ENCODE measurements at regions not wholly inside any gene's neighbourhood (a gene's known extent, or its start where the extent isn't known, plus 50 kb on each side); places are given as distances from the start of the nearest gene placed in this dataset.

DNA sequence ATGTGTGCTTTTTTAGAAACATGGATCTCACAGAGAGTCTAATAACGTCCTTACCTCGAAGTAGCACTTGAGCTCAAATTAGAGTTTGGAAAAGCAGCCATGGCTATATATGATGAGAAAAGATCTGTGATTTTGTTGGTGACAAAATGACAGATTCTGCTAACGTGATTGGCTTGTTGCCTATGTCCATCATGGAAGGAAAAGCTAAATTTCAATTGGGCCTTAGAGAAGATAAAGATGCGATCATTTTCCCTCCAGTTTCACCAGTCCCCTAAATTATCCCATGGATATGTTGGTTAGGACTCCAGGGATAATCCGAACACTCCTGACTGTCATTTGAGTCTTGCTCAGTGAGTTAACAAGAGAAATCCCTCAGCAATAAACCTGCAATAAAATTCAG, 175.8 kb downstream of the C16orf95 start:
- no peaks in the 10 kb centered on the region for H4K20me1 ChIP-seq (ENCODE audit: insufficient read depth, low read length)
- no peak overlapping the region for H2AFZ ChIP-seq (ENCODE audit: low read depth, low read length)
- H3K4me3 ChIP-seq (ENCODE audit: insufficient read depth, low read depth, low read length): no peak overlapping the region
- no peak overlapping the region for H3K27ac Mint-ChIP-seq (ENCODE audit: unreplicated experiment)
- no peak overlapping the region for H3K27ac ChIP-seq (ENCODE audit: low read depth, low read length)
- H3K27me3 Mint-ChIP-seq (ENCODE audit: low read depth, unreplicated experiment): peaks cover 10% of the 10 kb centered on the region
- no peaks in the 10 kb centered on the region for H3K4me1 Mint-ChIP-seq (ENCODE audit: low read depth, unreplicated experiment)
- H3K27me3 ChIP-seq (ENCODE audit: insufficient read depth, low read length): no peaks in the 10 kb centered on the region
- no peaks in the 10 kb centered on the region for H3K9me3 ChIP-seq (ENCODE audit: insufficient read depth, low read depth, low read length)
- H3K36me3 Mint-ChIP-seq (ENCODE audit: low read depth, unreplicated experiment): peaks cover 3% of the 10 kb centered on the region
- H3K4me2 ChIP-seq (ENCODE audit: low read length): no peak overlapping the region
- no peak for TF ChIP-seq EZH2 (IDR thresholded peaks at IDR 0.05; ENCODE audit: insufficient read depth, low read length)
- TF ChIP-seq, protein P1, sequence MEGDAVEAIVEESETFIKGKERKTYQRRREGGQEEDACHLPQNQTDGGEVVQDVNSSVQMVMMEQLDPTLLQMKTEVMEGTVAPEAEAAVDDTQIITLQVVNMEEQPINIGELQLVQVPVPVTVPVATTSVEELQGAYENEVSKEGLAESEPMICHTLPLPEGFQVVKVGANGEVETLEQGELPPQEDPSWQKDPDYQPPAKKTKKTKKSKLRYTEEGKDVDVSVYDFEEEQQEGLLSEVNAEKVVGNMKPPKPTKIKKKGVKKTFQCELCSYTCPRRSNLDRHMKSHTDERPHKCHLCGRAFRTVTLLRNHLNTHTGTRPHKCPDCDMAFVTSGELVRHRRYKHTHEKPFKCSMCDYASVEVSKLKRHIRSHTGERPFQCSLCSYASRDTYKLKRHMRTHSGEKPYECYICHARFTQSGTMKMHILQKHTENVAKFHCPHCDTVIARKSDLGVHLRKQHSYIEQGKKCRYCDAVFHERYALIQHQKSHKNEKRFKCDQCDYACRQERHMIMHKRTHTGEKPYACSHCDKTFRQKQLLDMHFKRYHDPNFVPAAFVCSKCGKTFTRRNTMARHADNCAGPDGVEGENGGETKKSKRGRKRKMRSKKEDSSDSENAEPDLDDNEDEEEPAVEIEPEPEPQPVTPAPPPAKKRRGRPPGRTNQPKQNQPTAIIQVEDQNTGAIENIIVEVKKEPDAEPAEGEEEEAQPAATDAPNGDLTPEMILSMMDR (IDR thresholded peaks at IDR 0.05; ENCODE audit: insufficient read depth, low read depth, low read length): no peak
- no peak for DNase-seq (ENCODE audit: low read depth)
- H3K9me3 Mint-ChIP-seq (ENCODE audit: unreplicated experiment): peaks cover 21% of the 10 kb centered on the region
- no peak for FAIRE-seq
- no peaks in the 10 kb centered on the region for H3K36me3 ChIP-seq (ENCODE audit: insufficient read depth, low read length)
- H3K79me2 ChIP-seq (ENCODE audit: insufficient read depth, low read length): no peaks in the 10 kb centered on the region
- no peak overlapping the region for H3K4me3 Mint-ChIP-seq (ENCODE audit: unreplicated experiment)
- no peak overlapping the region for H3K9ac ChIP-seq (ENCODE audit: low read length)
- peaks cover 13% of the 10 kb centered on the region for H3K4me1 ChIP-seq (ENCODE audit: insufficient read depth, low read length)

DNA sequence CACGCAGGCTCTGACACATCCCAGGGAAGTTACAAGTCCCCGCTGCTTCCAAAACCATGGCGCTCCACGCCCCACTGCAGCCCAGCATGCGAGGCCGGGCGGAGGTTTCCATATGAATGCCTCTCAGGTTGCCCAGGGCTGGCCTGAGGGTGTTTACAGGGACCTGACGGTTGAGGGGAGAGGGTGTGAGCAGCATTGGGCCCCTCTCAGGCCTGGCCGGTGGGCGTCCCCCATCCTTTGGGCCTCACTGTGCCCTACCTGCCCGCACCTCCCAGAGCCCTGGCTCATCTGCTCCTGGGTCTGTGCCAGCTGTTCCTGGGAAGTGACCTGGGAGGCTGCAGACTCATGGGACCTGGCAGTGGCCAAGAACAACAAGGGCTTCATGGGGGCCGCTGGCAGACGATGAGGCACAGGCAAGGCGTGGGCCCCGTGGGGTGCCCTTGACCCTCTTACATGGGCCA, 173.5 kb downstream of the C16orf95 start:
- no peaks in the 10 kb centered on the region for H3K9me3 ChIP-seq (ENCODE audit: insufficient read depth, low read depth, low read length)
- no peak overlapping the region for H3K27ac ChIP-seq (ENCODE audit: low read depth, low read length)
- no peaks in the 10 kb centered on the region for H3K4me1 Mint-ChIP-seq (ENCODE audit: low read depth, unreplicated experiment)
- no peak overlapping the region for H3K4me3 ChIP-seq (ENCODE audit: insufficient read depth, low read depth, low read length)
- H3K9me3 Mint-ChIP-seq (ENCODE audit: unreplicated experiment): peaks cover 13% of the 10 kb centered on the region
- H3K27me3 ChIP-seq (ENCODE audit: insufficient read depth, low read length): no peaks in the 10 kb centered on the region
- DNase-seq (ENCODE audit: low read depth) (no peak), FAIRE-seq (no peak)
- no peak overlapping the region for H3K4me2 ChIP-seq (ENCODE audit: low read length)
- no peak overlapping the region for H3K4me3 Mint-ChIP-seq (ENCODE audit: unreplicated experiment)
- H3K79me2 ChIP-seq (ENCODE audit: insufficient read depth, low read length): no peaks in the 10 kb centered on the region
- H3K9ac ChIP-seq (ENCODE audit: low read length): no peak overlapping the region
- no peaks in the 10 kb centered on the region for H4K20me1 ChIP-seq (ENCODE audit: insufficient read depth, low read length)
- H3K27ac Mint-ChIP-seq (ENCODE audit: unreplicated experiment): no peak overlapping the region
- TF ChIP-seq EZH2 (IDR thresholded peaks at IDR 0.05; ENCODE audit: insufficient read depth, low read length): no peak
- TF ChIP-seq, protein P1 (IDR thresholded peaks at IDR 0.05; ENCODE audit: insufficient read depth, low read depth, low read length): no peak
- H3K36me3 ChIP-seq (ENCODE audit: insufficient read depth, low read length): no peaks in the 10 kb centered on the region
- H3K36me3 Mint-ChIP-seq (ENCODE audit: low read depth, unreplicated experiment): no peaks in the 10 kb centered on the region
- H3K4me1 ChIP-seq (ENCODE audit: insufficient read depth, low read length): peaks cover 17% of the 10 kb centered on the region
- H3K27me3 Mint-ChIP-seq (ENCODE audit: low read depth, unreplicated experiment): peaks cover 12% of the 10 kb centered on the region
- H2AFZ ChIP-seq (ENCODE audit: low read depth, low read length): no peak overlapping the region

DNA sequence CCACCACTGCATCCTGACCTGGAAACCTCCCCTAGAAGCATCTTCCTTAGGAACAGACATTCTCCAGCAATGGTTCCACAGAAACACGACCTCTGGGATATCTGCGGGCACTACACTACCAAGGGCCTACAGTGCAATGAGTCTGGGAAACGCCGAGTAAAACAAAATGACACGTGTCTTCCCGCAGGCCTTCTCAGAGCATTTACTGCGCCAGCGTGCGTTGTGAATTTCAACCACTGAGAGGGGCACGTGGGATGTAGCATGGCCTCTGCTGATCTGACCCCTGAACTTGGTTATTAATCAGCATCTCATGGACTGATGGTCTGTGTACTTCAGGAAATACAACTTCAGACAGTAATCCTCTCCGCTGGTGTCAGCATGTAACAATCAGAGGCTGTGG, 173.0 kb downstream of the C16orf95 start:
- Histone ChIP-seq H3K27me3 (ENCODE audit: insufficient read depth, low read length) (no peaks in the 10 kb centered on the region), H2AFZ (ENCODE audit: low read depth, low read length) (no peak overlapping the region), H3K27ac (ENCODE audit: low read depth, low read length) (no peak overlapping the region), H3K9ac (ENCODE audit: low read length) (no peak overlapping the region), H3K79me2 (ENCODE audit: insufficient read depth, low read length) (no peaks in the 10 kb centered on the region), H3K9me3 (ENCODE audit: insufficient read depth, low read depth, low read length) (no peaks in the 10 kb centered on the region), H3K4me3 (ENCODE audit: insufficient read depth, low read depth, low read length) (no peak overlapping the region), H3K36me3 (ENCODE audit: insufficient read depth, low read length) (no peaks in the 10 kb centered on the region), H4K20me1 (ENCODE audit: insufficient read depth, low read length) (no peaks in the 10 kb centered on the region), H3K4me2 (ENCODE audit: low read length) (no peak overlapping the region), H3K4me1 (ENCODE audit: insufficient read depth, low read length) (peaks cover 21% of the 10 kb centered on the region)
- TF ChIP-seq EZH2 (IDR thresholded peaks at IDR 0.05; ENCODE audit: insufficient read depth, low read length): no peak
- TF ChIP-seq, protein P1 (IDR thresholded peaks at IDR 0.05; ENCODE audit: insufficient read depth, low read depth, low read length): no peak
- Mint-ChIP-seq H3K36me3 (ENCODE audit: low read depth, unreplicated experiment) (no peaks in the 10 kb centered on the region), H3K4me3 (ENCODE audit: unreplicated experiment) (no peak overlapping the region), H3K27ac (ENCODE audit: unreplicated experiment) (no peak overlapping the region), H3K27me3 (ENCODE audit: low read depth, unreplicated experiment) (peaks cover 11% of the 10 kb centered on the region), H3K9me3 (ENCODE audit: unreplicated experiment) (peaks cover 17% of the 10 kb centered on the region), H3K4me1 (ENCODE audit: low read depth, unreplicated experiment) (no peaks in the 10 kb centered on the region)
- no peak for FAIRE-seq
- DNase-seq (ENCODE audit: low read depth): no peak

Measured in astrocyte (in vitro differentiated cells and primary cell).